GM23338 (cell line): ENCODE measurements at regions not wholly inside any gene's neighbourhood (a gene's known extent, or its start where the extent isn't known, plus 50 kb on each side); places are given as distances from the start of the nearest gene placed in this dataset.

Experiments used
- ATAC-seq: fragments of 200-7000 bp; cut with Tn5 transposase; 3 replicates; pipeline ENCODE4 v1.9.1; 2020
- DNase-seq: peaks from one replicate; pipeline ENCODE4 v3.0.0-alpha.2; 2015; ENCODE audit warnings: low spot score
- H2AFZ ChIP-seq: fragments of 200-600 bp; sonication (generic); 2 replicates; pipeline ENCODE4 v1.8.0; 2016; ENCODE audit warnings: antibody characterized with exemption, mild to moderate bottlenecking, moderate library complexity
- H3F3A ChIP-seq: fragments of 200-600 bp; sonication (generic); replicated peaks from 2 replicates; pipeline ENCODE4 v1.8.0; 2017; ENCODE audit warnings: antibody characterized with exemption, mixed run types, low read depth
- H3K27ac ChIP-seq: fragments of 200-600 bp; sonication (generic); 2 replicates; pipeline ENCODE4 v1.6.1; 2016; ENCODE audit warnings: low read depth
- H3K27me3 ChIP-seq: fragments of 200-600 bp; sonication (generic); 2 replicates; pipeline ENCODE4 v1.8.0; 2016; ENCODE audit warnings: mild to moderate bottlenecking, mixed run types, moderate library complexity; ENCODE audit not compliant: insufficient read depth
- H3K36me3 ChIP-seq: fragments of 200-600 bp; sonication (generic); 2 replicates; pipeline ENCODE4 v1.8.0; 2016; ENCODE audit warnings: mild to moderate bottlenecking; ENCODE audit not compliant: insufficient read depth
- H3K4me1 ChIP-seq: fragments of 200-600 bp; sonication (generic); 2 replicates; pipeline ENCODE4 v1.8.0; 2016; ENCODE audit warnings: mild to moderate bottlenecking, moderate library complexity; ENCODE audit not compliant: insufficient read depth
- H3K4me2 ChIP-seq: fragments of 200-600 bp; sonication (generic); 2 replicates; pipeline ENCODE4 v1.7.1; 2017; ENCODE audit warnings: mixed run types
- H3K4me3 ChIP-seq: fragments of 200-600 bp; sonication (generic); 2 replicates; pipeline ENCODE4 v1.6.1; 2016; ENCODE audit warnings: mixed run types
- H3K79me2 ChIP-seq: fragments of 200-600 bp; sonication (generic); replicated peaks from 2 replicates; pipeline ENCODE4 v1.8.0; 2017; ENCODE audit warnings: mild to moderate bottlenecking; ENCODE audit not compliant: insufficient read depth
- H3K9me2 ChIP-seq: fragments of 200-600 bp; sonication (generic); 2 replicates; pipeline ENCODE4 v1.8.0; 2017; ENCODE audit not compliant: insufficient read depth
- H4K20me1 ChIP-seq: fragments of 200-600 bp; sonication (generic); replicated peaks from 2 replicates; pipeline ENCODE4 v1.8.0; 2017; ENCODE audit warnings: mild to moderate bottlenecking; ENCODE audit not compliant: insufficient read depth
- H3K27ac Mint-ChIP-seq: 2 replicates; pipeline ENCODE4 v1.8.0; 2020; ENCODE audit warnings: inconsistent platforms, mild to moderate bottlenecking, moderate library complexity, mixed read lengths
- H3K27me3 Mint-ChIP-seq: 3 replicates; pipeline ENCODE4 v1.8.0; 2022; ENCODE audit warnings: low read depth, mild to moderate bottlenecking, moderate library complexity, mixed read lengths, inconsistent platforms; ENCODE audit not compliant: insufficient read depth, poor library complexity
- H3K36me3 Mint-ChIP-seq: 3 replicates; pipeline ENCODE4 v1.8.0; 2021; ENCODE audit warnings: low read depth, mild to moderate bottlenecking, inconsistent platforms, moderate library complexity, mixed read lengths
- H3K4me1 Mint-ChIP-seq: 3 replicates; pipeline ENCODE4 v1.8.0; 2020; ENCODE audit warnings: mild to moderate bottlenecking, inconsistent platforms, mixed read lengths
- H3K4me3 Mint-ChIP-seq: 3 replicates; pipeline ENCODE4 v1.8.0; 2021; ENCODE audit warnings: moderate library complexity, mild to moderate bottlenecking, inconsistent platforms, mixed read lengths
- H3K9me3 Mint-ChIP-seq: 3 replicates; pipeline ENCODE4 v1.8.0; 2020; ENCODE audit warnings: moderate library complexity, mild to moderate bottlenecking, inconsistent platforms, mixed read lengths
- CREB1 ChIP-seq: fragments of 250-450 bp; sonication (Bioruptor Pico); IDR thresholded peaks from 2 replicates; pipeline ENCODE4 v1.5.0; 2020; ENCODE audit warnings: low read depth, mild to moderate bottlenecking, moderate library complexity
- CTCF ChIP-seq, 2 experiments: fragments of 200-600 bp in 1 of 2; sonication (generic) in 1 of 2; conservative IDR thresholded peaks; 2 replicates each; pipeline versions ENCODE4 v1.5.1 to v1.6.1; 2016 to 2017; ENCODE audit warnings: antibody characterized with exemption in 2 of 2, low read depth in 2 of 2, mild to moderate bottlenecking in 2 of 2, moderate library complexity in 1 of 2
- ETS1 ChIP-seq: IDR thresholded peaks from 2 replicates; pipeline ENCODE4 v1.6.1; 2016; ENCODE audit warnings: antibody characterized with exemption
- EZH2 ChIP-seq: fragments of 200-600 bp; sonication (generic); IDR thresholded peaks from one replicate; pipeline ENCODE4 v1.8.0; 2017; ENCODE audit warnings: antibody characterized with exemption, mild to moderate bottlenecking, low read depth; ENCODE audit not compliant: unreplicated experiment
- EZH2phosphoT487 ChIP-seq: fragments of 200-600 bp; sonication (generic); IDR thresholded peaks from one replicate; pipeline ENCODE4 v1.8.1; 2018; ENCODE audit warnings: antibody characterized with exemption; ENCODE audit not compliant: unreplicated experiment
- JUNB ChIP-seq: IDR thresholded peaks from one replicate; pipeline ENCODE4 v1.6.1; 2016; ENCODE audit warnings: antibody characterized with exemption; ENCODE audit not compliant: unreplicated experiment
- NANOG ChIP-seq: IDR thresholded peaks from 2 replicates; pipeline ENCODE4 v1.6.1; 2016; ENCODE audit warnings: antibody characterized with exemption, borderline replicate concordance
- POLR2AphosphoS5 ChIP-seq: IDR thresholded peaks from 2 replicates; pipeline ENCODE4 v1.6.1; 2016; ENCODE audit warnings: antibody characterized with exemption, low read depth
- REST ChIP-seq: IDR thresholded peaks from one replicate; pipeline ENCODE4 v1.6.1; 2018; ENCODE audit warnings: antibody characterized with exemption; ENCODE audit not compliant: unreplicated experiment
- STAT1 ChIP-seq: IDR thresholded peaks from one replicate; pipeline ENCODE4 v1.6.1; 2016; ENCODE audit warnings: antibody characterized with exemption; ENCODE audit not compliant: unreplicated experiment
- ZNF114 ChIP-seq: fragments of 250-450 bp; sonication (Bioruptor Pico); IDR thresholded peaks from 2 replicates; pipeline ENCODE4 v1.5.0; 2020; ENCODE audit warnings: mild to moderate bottlenecking, moderate library complexity
- ZNF331 ChIP-seq: fragments of 250-450 bp; sonication (Bioruptor Pico); IDR thresholded peaks from 2 replicates; pipeline ENCODE4 v1.5.0; 2020; ENCODE audit warnings: low read depth, mild to moderate bottlenecking, moderate library complexity
- ZNF462 ChIP-seq: fragments of 250-450 bp; sonication (Bioruptor Pico); IDR thresholded peaks from 2 replicates; pipeline ENCODE4 v1.5.0; 2020; ENCODE audit warnings: mild to moderate bottlenecking, moderate library complexity

DNA sequence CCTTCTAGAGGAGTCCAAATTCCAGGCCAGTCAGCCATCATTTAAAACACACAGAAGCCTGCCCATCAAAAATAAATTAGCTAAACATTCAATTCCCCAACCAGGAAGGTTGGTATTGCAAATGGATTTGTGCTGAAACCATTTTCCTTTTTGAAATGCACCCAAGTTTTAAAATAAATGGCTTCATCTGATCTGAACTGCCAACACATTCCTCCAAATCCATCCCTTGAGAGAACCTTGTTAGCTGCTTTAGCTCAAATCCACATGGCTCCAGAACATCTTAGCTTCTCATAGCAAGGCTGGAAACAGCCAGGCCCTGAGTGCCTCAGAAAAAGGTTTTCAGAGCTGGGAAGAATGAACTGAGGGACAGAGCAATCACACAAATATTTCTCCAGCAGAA, 306.3 kb downstream of the FZD1 start:
- Histone ChIP-seq H4K20me1 (no peaks in the 10 kb centered on the region), H3K79me2 (no peaks in the 10 kb centered on the region), H3K36me3 (no peaks in the 10 kb centered on the region), H3K27ac (no peak overlapping the region), H2AFZ (no peak overlapping the region), H3K4me1 (peaks cover 3% of the 10 kb centered on the region), H3K27me3 (no peaks in the 10 kb centered on the region), H3K4me2 (no peak overlapping the region), H3K9me2 (0 out of 2 replicates have a peak, but pooled peaks cover 3% of the 10 kb centered on the region), H3F3A (no peaks in the 10 kb centered on the region), H3K4me3 (no peak overlapping the region)
- DNase-seq (no peak), ATAC-seq (no peak)
- H3K36me3 Mint-ChIP-seq: no peaks in the 10 kb centered on the region
- no peak overlapping the region for H3K27ac Mint-ChIP-seq
- H3K4me1 Mint-ChIP-seq: peaks cover 22% of the 10 kb centered on the region; the same call in 2 of the 3 replicates
- H3K9me3 Mint-ChIP-seq: no peaks in the 10 kb centered on the region
- TF ChIP-seq STAT1: no peak
- TF ChIP-seq JUNB: no peak
- TF ChIP-seq ZNF114 (CRISPR knock-in tag): no peak
- no peak for TF ChIP-seq EZH2
- TF ChIP-seq CREB1 (CRISPR knock-in tag): no peak
- no peak for TF ChIP-seq ZNF462 (CRISPR knock-in tag)
- no peak for TF ChIP-seq ZNF331 (CRISPR knock-in tag)
- no peak for TF ChIP-seq ETS1
- TF ChIP-seq POLR2AphosphoS5: no peak
- no peak for TF ChIP-seq EZH2phosphoT487
- TF ChIP-seq REST: no peak
- TF ChIP-seq NANOG: no peak
- no peak for TF ChIP-seq CTCF (conservative IDR thresholded peaks at IDR 0.05; ENCODE audit: low read depth in 2 of 2)
- H3K4me3 Mint-ChIP-seq: no peak overlapping the region
- peaks cover 2% of the 10 kb centered on the region for H3K27me3 Mint-ChIP-seq
